Loucy (cell line): ENCODE measurements at regions not wholly inside any gene's neighbourhood (a gene's known extent, or its start where the extent isn't known, plus 50 kb on each side); places are given as distances from the start of the nearest gene placed in this dataset.

Experiments used
- EZH2phosphoT487 ChIP-seq: fragments of 200-600 bp; IDR thresholded peaks from 2 replicates; pipeline ENCODE4 v1.6.1; 2018; ENCODE audit warnings: antibody characterized with exemption, mild to moderate bottlenecking, moderate library complexity, borderline replicate concordance
- TF ChIP-seq, protein P1 (sequence below): fragments of 200-600 bp; sonication (generic); conservative IDR thresholded peaks from 2 replicates; pipeline ENCODE4 v1.5.1; 2014; ENCODE audit warnings: mild to moderate bottlenecking, antibody characterized with exemption, low read length

DNA sequence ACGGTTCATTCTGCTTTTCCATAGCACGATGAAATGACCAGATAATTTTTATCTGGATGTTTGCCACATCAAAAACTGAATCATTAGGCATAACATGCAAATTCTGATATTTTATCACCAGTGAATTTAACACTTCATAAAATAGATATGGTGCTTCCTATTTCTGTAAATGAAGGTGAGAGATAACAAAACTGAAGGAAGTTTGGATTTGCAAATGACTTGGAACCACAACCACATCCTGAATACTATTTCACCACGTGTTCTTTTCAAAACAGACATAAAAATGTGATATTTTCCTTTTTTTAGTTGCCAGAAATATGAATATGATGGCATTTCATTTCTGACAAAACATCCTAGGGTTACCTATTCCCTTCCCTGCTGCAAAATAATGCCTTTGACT lies 146.1 kb downstream of the EDN1 start:
- TF ChIP-seq, protein P1, sequence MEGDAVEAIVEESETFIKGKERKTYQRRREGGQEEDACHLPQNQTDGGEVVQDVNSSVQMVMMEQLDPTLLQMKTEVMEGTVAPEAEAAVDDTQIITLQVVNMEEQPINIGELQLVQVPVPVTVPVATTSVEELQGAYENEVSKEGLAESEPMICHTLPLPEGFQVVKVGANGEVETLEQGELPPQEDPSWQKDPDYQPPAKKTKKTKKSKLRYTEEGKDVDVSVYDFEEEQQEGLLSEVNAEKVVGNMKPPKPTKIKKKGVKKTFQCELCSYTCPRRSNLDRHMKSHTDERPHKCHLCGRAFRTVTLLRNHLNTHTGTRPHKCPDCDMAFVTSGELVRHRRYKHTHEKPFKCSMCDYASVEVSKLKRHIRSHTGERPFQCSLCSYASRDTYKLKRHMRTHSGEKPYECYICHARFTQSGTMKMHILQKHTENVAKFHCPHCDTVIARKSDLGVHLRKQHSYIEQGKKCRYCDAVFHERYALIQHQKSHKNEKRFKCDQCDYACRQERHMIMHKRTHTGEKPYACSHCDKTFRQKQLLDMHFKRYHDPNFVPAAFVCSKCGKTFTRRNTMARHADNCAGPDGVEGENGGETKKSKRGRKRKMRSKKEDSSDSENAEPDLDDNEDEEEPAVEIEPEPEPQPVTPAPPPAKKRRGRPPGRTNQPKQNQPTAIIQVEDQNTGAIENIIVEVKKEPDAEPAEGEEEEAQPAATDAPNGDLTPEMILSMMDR = no peak
- TF ChIP-seq EZH2phosphoT487 = peak; percentile 76; the same call in 1 of the 2 replicates
